ENCODE measurements at regions not wholly inside any gene's neighbourhood (a gene's known extent, or its start where the extent isn't known, plus 50 kb on each side); places are given as distances from the start of the nearest gene placed in this dataset.
A peak's percentile ranks its signal among the peaks of the same experiment; 100 is the strongest.

- DNase-seq = no peak
These were observed 836.4 kb downstream of the SLC4A3 start for GRCh38 chr2:220463876-220464275.

- no peak for DNase-seq
These were observed 838.3 kb downstream of the SLC4A3 start for GRCh38 chr2:220465700-220466099.

GRCh38 chr2:220466251-220466691 lies 838.8 kb downstream of the SLC4A3 start:
- no peak for DNase-seq

GRCh38 chr2:220469201-220469600 lies 841.8 kb downstream of the SLC4A3 start:
- DNase-seq = no peak

GRCh38 chr2:220473611-220474010 lies 846.2 kb downstream of the SLC4A3 start:
- DNase-seq = no peak

- DNase-seq = no peak
These were observed 849.4 kb downstream of the SLC4A3 start for GRCh38 chr2:220476877-220477276.

- no peak for DNase-seq
These were observed 851.1 kb downstream of the SLC4A3 start for GRCh38 chr2:220478305-220479058.

- DNase-seq = no peak
These were observed 855.3 kb downstream of the SLC4A3 start for GRCh38 chr2:220482716-220483115.

- DNase-seq = no peak
These were observed 861.7 kb downstream of the SLC4A3 start for GRCh38 chr2:220489121-220489520.

- no peak for DNase-seq
These were observed 864.2 kb downstream of the SLC4A3 start for GRCh38 chr2:220491670-220492069.

GRCh38 chr2:220493871-220494525 lies 866.6 kb downstream of the SLC4A3 start:
- DNase-seq = no peak

GRCh38 chr2:220496513-220496912 lies 869.1 kb downstream of the SLC4A3 start:
- no peak for DNase-seq

- DNase-seq = peak in 7 of 58 donors; percentile 1 to 15 (median 9)
These were observed 871.8 kb downstream of the SLC4A3 start for GRCh38 chr2:220499225-220499624.

- no peak for DNase-seq
These were observed 875.1 kb downstream of the SLC4A3 start for GRCh38 chr2:220502539-220502938.

GRCh38 chr2:220503431-220503830 lies 876.0 kb downstream of the SLC4A3 start:
- DNase-seq = peak in 4 of 58 donors; percentile 10 to 45 (median 17)

GRCh38 chr2:220504938-220505503 lies 877.6 kb downstream of the SLC4A3 start:
- DNase-seq = no peak

GRCh38 chr2:220506466-220506865 lies 879.0 kb downstream of the SLC4A3 start:
- no peak for DNase-seq

- DNase-seq = no peak
These were observed 881.8 kb downstream of the SLC4A3 start for GRCh38 chr2:220509096-220509757.

- no peak for DNase-seq
These were observed 882.5 kb downstream of the SLC4A3 start for GRCh38 chr2:220509966-220510365.

GRCh38 chr2:220510668-220511067 lies 883.2 kb downstream of the SLC4A3 start:
- DNase-seq = no peak

GRCh38 chr2:220512419-220512818 lies 885.0 kb downstream of the SLC4A3 start:
- DNase-seq = no peak
